ENCODE measurements at regions not wholly inside any gene's neighbourhood (a gene's known extent, or its start where the extent isn't known, plus 50 kb on each side); places are given as distances from the start of the nearest gene placed in this dataset.

GRCh38 chr4:65773636-65774035 is 103.3 kb upstream of the EPHA5 start:
- POLR2A ChIA-PET: no interaction called here
- no peaks in the 10 kb centered on the region for H3K36me3 ChIP-seq (replicated peaks in 1 of 2; ENCODE audit: control insufficient read depth in 1 of 2, insufficient read depth in 2 of 2, low read length in 2 of 2)
- no peak overlapping the region for H3K9ac ChIP-seq (ENCODE audit: insufficient read depth, low read depth, low read length)
- CTCF ChIA-PET (ENCODE audit: low intra/inter-chr PET ratio, low total read pairs): no interaction called here
- DNase-seq (ENCODE audit: low spot score): no peak
- H3K9me3 ChIP-seq (ENCODE audit: low read length): peaks cover 20% of the 10 kb centered on the region
- H3K27me3 ChIP-seq (ENCODE audit: control insufficient read depth in 1 of 2, insufficient read depth in 2 of 2, low read length in 2 of 2): no peaks in the 10 kb centered on the region
- no peak for FAIRE-seq
- ATAC-seq: no peak
- no peaks in the 10 kb centered on the region for H3K79me2 ChIP-seq (ENCODE audit: insufficient read depth, low read length)
- H2AFZ ChIP-seq (ENCODE audit: low read length): no peak overlapping the region
- H4K20me1 ChIP-seq (ENCODE audit: insufficient read depth, low read length): no peaks in the 10 kb centered on the region
- H3K4me3 ChIP-seq (replicated peaks in 1 of 3; ENCODE audit: insufficient read depth in 1 of 3, low read depth in 2 of 3, low read length in 3 of 3): no peak overlapping the region
- in situ Hi-C loops (cut with HindIII; ENCODE audit: extremely low pct_ligation_motif_present, low pct_unique_long_range_greater_than_20kb) (no loop called here), intact Hi-C loops (cut with micrococcal nuclease; ENCODE audit: unreplicated experiment) (no loop called here)
- 0% methylated on average over 1 of the region's 6 CpGs for WGBS (ENCODE audit: low lambda C conversion rate)
- TF ChIP-seq ZNF75D (CRISPR knock-in tag; IDR thresholded peaks at IDR 0.05; ENCODE audit: borderline replicate concordance) (no peak), ZBTB37 (CRISPR knock-in tag; IDR thresholded peaks at IDR 0.05) (no peak), PRDM10 (CRISPR knock-in tag; IDR thresholded peaks at IDR 0.05; ENCODE audit: low read depth) (no peak), PITX1 (CRISPR knock-in tag; IDR thresholded peaks at IDR 0.05) (no peak)
- no peaks in the 10 kb centered on the region for H3K4me1 ChIP-seq (ENCODE audit: insufficient read depth, low read length)
- no peak overlapping the region for H3K27ac ChIP-seq (ENCODE audit: extremely low read length, insufficient read depth, low read length)
- BruUV-seq (replicated peaks): no TSS peak
- no peak overlapping the region for H3K4me2 ChIP-seq (ENCODE audit: low read depth, low read length)

All from HepG2 (cell line).